ENCODE measurements at regions not wholly inside any gene's neighbourhood (a gene's known extent, or its start where the extent isn't known, plus 50 kb on each side); places are given as distances from the start of the nearest gene placed in this dataset.
"Not testable (repeated sequence)": the region's sequence is repeated elsewhere in the genome, so short reads cannot be mapped to it uniquely, and the experiment has no call there.

DNA sequence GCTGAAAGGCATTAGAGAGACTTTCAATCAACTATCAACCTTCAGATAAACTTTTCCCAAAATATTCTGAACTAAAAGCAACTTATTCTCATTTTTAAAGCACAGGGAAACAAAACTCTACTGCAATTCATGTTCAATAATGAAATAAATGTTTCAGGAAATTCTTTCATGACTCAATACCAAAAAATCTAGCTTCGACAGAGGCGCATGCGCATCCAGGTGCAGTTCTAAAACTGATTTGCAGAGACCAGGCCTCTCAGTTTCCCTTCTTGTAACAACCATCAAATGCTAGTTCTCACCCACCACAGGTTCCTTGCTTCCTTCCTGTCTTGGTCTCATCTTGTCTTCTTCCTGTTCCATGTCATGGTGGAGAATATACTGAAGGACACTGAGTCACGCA lies 55.3 kb upstream of the NRBF2 start:
- no peak for DNase-seq

GRCh38 chr10:63072951-63073350 lies 60.2 kb upstream of the NRBF2 start:
- DNase-seq, result no peak

DNA sequence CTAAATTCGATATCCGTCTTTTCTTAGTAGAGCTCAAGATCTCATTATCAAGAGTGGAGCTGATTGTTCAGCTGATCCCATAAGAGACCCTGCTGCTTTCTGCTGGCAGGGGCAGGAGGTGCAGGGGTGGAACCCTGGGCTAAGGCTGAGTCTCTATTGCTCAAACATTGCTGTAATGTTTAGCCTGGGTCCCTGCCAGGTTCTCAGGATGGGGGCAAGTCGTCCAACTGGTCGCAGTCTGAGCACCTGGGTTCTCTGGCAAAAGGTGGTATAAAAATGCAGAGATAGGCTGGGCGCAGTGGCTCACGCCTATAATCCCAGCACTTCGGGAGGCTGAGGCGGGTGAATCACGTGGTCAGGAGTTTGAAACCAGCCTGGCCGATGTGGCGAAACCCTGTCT lies 62.0 kb upstream of the NRBF2 start:
- DNase-seq, result no peak

DNA sequence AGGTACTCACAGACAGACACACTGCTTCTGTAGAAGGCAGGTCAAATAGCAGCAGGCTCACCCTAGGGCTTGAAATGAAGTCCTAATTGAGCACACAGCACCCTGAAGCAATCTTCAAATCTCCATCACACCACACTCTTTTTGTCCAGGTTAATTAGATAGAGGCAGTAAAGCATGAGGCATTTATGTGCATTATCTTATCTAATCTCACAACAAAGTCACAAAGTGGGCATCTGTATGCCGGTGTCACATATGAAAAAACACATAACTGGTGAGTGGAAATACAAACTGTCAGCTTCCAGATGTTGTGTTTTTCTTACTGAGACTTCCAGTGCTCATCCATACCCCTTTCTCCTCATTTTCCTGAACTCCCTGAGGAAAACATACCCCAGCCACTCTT lies 63.8 kb upstream of the NRBF2 start:
- DNase-seq, result no peak

DNA sequence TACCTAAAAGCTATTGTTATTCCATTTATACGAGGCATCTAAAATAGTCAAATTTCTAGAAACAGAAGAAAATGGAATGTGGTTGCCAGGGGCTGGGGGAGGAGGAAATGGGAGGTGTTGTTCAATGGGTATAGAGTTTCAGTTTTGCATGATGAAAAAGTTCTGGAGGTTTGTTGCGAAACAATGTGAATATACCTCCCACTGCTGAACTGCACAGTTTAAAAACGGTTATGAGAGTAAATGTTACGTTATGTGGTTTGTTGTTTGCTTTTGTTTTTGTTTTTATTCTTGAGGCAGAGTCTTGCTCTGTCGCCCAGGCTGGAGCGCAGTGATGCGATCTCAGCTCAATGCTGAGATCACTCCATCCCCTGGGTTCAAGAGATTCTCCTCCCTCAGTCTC lies 64.9 kb upstream of the NRBF2 start:
- DNase-seq, result no peak

DNA sequence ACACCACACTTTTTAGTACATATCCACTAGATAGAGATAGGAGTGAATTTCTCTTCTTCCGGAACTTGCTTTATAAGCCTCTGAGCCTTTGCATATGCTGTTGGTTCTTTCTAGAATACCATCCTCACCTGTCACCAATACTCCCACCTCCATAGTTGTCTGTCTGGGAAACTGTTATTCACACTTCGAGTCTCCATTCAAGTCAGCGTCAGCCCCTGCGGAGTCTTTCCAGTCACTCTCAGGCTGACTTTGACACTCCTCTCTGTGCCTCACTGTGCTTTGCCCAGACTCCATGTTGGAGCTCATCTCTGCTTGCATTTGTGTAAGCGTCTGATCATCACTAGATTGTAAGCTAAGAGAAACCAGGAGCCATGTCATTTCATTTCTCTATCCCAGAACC lies 66.5 kb upstream of the NRBF2 start:
- DNase-seq, result no peak

- no peak for DNase-seq
These were observed 68.4 kb upstream of the NRBF2 start for GRCh38 chr10:63064706-63065105.

DNA sequence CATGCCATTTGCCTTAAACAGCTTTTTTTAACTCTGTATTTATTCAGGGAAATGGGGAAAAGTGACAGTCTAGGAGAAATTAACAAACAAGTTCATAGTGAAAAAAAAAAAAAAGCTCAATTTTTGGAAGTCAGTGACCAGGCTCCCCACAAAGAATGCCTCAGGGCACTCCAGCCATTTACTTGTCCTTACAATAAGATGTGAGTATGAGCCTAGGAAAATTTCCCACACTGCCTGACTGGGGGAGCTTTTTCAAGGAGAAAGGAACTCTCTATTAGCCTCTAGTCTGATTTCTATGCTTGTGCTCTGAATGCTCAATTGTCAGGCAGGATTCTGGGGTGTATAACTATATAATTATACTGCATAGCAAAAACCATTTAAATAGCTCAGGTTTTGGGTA lies 74.9 kb upstream of the NRBF2 start:
- peak; percentile 10 for DNase-seq

DNA sequence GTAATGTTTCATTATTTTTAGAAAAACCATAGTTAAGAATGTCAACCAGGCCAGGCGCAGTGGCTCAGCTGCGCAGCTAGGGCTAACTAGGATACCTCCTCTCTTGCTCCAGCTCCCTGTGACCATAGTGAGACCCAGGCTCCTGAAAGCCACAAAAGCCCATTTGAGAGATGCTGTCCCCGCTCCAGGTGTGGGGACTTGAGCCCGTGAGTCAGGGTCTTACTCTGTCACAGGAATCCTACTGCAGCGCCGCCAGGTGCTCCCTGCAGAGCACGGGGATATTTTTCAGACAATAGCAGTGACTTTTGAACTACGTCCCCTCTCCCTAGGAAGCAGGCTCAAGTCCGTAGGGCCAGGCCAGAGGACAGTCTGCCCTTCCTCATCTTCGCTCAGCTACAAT lies 75.6 kb upstream of the NRBF2 start:
- DNase-seq, result no peak

GRCh38 chr10:63055705-63056104 lies 77.4 kb upstream of the NRBF2 start:
- no peak for DNase-seq

DNA sequence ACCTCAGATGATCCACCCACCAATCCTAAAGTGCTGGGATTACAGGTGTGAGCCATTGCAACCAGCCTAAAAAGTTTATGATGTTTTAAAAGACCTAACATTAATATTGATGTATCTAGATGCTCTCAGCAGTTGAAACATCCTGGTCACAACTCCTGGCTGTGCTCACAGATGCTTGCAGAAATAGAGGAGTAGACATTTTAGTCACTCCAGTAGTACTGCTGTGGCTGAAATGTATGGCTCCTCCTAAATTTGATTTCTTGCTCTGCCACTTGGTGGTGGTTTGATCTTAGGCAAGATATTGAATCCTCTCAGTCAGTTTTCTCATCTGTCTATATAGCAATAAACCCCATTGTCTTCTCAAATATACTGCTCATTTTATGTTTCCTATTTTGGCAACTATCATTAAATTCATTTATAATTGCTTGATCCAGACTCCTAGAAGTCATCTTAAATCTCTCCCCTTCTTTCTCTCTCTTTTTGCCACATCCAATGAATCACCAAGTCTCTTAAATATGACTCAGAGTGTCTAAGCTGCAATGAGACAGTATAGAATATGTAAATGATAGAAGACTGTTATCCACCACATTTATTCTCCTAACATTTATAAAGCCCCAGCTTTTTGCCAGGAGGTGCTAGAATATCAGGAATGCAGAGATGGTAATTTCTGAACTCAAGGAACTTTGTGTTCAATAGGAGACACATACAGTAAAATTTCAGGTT lies 78.1 kb upstream of the NRBF2 start:
- no peak for DNase-seq

DNA sequence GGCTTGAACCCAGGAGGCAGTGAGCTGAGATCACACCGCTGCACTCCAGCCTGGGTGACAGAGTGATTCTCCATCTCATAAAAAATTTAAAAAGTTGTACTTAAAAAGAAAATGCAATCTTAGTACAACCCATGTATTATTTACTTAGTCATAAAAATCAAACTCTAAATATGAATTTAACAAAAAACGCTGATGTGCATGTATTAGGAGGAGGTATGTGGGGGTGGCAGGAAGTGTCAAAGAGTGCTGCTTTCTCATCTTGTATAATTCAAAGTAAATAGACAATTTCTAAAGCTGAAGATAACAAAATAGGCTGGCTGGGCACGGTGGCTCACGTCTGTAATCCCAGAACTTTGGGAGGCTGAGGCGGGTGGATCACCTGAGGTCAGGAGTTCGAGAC lies 81.0 kb upstream of the NRBF2 start:
- DNase-seq, result no peak

GRCh38 chr10:63042256-63042655 lies 90.9 kb upstream of the NRBF2 start:
- DNase-seq, result no peak

- not testable (repeated sequence) for DNase-seq
These were observed 99.4 kb upstream of the NRBF2 start for GRCh38 chr10:63033616-63034185.

DNA sequence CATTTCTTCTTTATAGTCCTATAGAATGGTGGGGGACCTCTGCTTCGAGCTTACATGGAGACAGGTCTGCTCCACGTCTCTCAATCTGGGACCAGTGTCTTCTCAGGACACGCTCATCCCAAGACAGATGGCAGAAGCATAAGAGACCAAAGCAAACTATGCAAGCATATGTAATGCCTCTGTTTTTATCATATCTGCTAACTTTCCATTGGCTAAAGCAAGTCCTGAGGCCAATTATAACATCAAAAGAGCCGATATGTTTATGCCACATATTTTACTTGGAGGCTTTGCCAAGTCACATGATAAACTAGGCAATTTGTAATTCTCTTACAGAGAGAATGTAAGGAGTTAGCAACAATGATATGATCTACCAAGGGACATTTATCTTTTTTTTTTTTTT lies 102.6 kb upstream of the NRBF2 start:
- DNase-seq, result no peak

DNA sequence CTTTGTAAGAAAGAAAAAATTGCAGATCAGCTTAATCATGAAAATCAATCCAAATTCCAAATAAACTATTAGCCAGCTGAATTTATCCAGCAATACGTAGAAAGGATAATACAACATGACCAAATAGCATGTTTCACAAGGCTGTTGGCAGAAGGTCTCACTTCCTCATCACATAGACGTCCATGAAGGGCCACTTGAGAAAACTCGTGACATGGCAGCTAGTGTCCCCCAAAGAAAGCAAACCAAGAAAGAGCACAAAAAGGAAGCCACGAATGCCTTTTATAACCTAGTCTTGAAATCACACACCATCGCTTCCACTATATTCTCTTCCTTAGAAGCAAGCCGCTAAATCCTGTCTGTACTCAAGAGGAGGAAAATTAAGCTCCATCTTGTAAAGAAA lies 105.6 kb upstream of the NRBF2 start:
- DNase-seq, result no peak

DNA sequence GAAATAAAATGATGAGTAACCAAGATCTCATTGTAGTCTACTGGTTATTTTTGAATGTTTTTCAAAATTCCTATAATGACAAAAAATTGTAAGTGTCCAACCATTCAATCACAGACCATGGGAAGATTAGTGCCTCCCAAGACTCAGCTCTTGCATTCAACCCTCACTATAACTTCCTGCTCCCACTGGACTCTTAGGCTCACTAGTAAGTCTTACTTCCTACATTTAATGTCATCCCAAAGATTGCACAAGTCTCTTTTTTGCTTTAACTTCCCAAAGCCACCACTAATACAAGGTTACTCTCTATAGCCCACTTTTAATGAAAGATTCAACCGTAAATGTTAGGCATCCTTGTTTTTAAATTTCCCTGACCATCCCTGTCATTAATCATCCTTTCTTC lies 111.9 kb upstream of the NRBF2 start:
- no peak for DNase-seq

- no peak for DNase-seq
These were observed 119.4 kb upstream of the NRBF2 start for GRCh38 chr10:63013755-63014154.

DNA sequence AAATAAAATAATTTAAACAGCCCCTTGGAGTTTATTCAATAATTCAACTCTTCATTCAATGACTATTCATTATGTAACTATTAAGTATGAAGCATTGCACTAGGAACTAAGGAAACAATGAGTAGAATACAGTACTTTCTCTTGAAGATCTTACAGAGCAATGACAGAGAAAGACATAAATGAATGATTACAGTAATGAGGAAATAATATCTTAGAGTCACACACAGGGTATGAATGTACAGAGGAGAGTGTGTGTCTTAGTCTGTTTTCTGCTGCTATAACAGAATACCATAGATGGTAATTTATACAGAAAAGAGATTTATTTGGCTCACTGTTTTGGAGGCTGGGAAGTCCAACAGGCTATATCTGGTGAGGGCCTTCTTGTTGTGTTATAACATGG lies 120.5 kb upstream of the NRBF2 start:
- no peak for DNase-seq

DNA sequence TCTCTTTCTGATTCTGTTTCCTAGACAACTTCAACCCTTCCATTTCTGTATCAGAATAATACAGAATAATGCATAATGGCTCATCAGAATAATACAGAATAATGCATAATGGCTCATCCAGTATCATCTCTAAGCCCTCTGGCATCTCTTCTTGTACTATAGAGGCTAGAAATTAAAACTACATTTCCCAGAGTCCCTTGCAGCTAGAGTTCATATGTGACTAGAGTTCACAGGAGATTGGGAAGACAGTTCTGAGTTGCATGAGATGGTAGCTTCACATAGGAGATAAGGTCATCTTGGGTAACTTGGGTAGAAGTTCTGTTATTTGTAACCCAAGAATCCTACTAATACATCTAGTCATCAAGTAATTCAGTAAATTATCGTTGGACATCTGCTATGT lies 122.9 kb upstream of the NRBF2 start:
- DNase-seq, result no peak

DNA sequence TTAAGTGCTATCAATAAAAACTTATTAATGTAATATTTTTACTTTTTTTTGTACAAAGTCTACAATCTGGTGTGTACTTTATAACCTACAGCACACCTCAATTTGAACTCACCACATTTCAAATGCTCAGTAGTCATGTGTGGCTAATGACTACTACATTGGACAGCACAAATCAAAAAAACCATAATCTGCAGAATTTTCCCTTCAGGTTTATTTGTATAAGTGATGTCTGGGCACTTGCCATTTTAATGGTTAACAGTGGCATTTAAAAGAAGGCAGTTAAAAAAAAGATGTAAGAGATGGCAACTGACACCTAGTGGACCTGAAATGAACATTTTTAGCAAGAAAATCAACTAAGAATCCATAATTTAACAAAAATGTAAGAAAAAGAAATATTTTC lies 124.6 kb upstream of the NRBF2 start:
- DNase-seq, result no peak

DNA sequence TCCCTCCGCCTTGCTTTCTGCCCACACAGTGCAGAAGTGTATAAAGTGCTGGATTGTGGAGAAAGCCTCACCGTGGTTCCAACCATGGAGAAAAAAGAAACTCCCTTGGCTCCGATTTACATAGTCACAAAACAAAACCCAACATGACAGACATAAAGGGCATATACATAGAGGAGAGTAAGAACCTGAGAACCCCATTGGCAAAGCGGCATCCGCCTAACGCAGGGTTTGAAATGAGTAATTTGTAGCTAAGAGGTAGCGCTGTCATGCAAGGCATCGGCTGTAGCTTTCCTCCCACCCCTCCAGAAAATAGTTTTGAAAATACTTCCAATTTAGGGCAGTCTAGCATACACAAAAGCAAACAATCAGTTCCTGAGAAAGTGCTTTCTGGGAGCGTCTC lies 126.0 kb upstream of the NRBF2 start:
- no peak for DNase-seq

- no peak for DNase-seq
These were observed 127.9 kb upstream of the NRBF2 start for GRCh38 chr10:63005246-63005645.

GRCh38 chr10:63003816-63004453 lies 129.2 kb upstream of the NRBF2 start:
- no peak for DNase-seq
